ENCODE measurements at regions not wholly inside any gene's neighbourhood (a gene's known extent, or its start where the extent isn't known, plus 50 kb on each side); places are given as distances from the start of the nearest gene placed in this dataset.

DNA sequence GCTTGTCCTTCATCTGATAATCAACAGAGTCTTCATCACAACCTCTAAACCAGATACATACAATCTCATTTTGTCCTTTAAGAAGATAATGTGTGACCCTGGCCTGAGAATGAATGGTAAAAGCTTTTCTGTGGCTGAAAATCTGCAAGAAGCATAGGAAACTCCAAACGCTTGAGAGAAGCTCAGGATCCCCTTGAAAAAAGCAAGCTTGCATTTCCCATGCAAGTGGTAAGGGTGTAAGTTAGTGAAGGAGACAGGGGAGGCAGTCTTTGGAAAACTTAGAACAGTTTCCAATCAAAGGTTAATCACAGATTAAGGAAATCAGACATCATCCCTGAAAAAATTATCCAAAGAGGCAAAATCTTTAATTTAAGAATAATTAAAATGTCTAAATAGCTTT lies 413.6 kb upstream of the SALL3 start:
- TF ChIP-seq, protein P1, sequence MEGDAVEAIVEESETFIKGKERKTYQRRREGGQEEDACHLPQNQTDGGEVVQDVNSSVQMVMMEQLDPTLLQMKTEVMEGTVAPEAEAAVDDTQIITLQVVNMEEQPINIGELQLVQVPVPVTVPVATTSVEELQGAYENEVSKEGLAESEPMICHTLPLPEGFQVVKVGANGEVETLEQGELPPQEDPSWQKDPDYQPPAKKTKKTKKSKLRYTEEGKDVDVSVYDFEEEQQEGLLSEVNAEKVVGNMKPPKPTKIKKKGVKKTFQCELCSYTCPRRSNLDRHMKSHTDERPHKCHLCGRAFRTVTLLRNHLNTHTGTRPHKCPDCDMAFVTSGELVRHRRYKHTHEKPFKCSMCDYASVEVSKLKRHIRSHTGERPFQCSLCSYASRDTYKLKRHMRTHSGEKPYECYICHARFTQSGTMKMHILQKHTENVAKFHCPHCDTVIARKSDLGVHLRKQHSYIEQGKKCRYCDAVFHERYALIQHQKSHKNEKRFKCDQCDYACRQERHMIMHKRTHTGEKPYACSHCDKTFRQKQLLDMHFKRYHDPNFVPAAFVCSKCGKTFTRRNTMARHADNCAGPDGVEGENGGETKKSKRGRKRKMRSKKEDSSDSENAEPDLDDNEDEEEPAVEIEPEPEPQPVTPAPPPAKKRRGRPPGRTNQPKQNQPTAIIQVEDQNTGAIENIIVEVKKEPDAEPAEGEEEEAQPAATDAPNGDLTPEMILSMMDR (optimal IDR thresholded peaks at IDR 0.05 in 1 of 3, IDR thresholded peaks at IDR 0.05 in 1 of 3, conservative IDR thresholded peaks at IDR 0.05 in 1 of 3; ENCODE audit: extremely low read depth in 1 of 3, insufficient read depth in 2 of 3, low read length in 3 of 3): no peak
- TF ChIP-seq EZH2 (IDR thresholded peaks at IDR 0.05; ENCODE audit: low read length): no peak

Measured in keratinocyte (primary cell).